Parathyroid adenoma (tissue), 2 donors: ENCODE measurements at regions not wholly inside any gene's neighbourhood (a gene's known extent, or its start where the extent isn't known, plus 50 kb on each side); places are given as distances from the start of the nearest gene placed in this dataset.
"Not testable (repeated sequence)": the region's sequence is repeated elsewhere in the genome, so short reads cannot be mapped to it uniquely, and the experiment has no call there.

Experiments
- H2AFZ ChIP-seq: fragments of 300-600 bp; sonication (generic); one replicate; pipeline ENCODE4 v1.7.0; 2017; ENCODE audit warnings: antibody characterized with exemption, mild to moderate bottlenecking
- H3K27ac ChIP-seq: fragments of 300-600 bp; sonication (generic); one replicate; pipeline ENCODE4 v1.7.0; 2017
- H3K27me3 ChIP-seq: fragments of 300-600 bp; sonication (generic); one replicate; pipeline ENCODE4 v1.7.0; 2017; ENCODE audit warnings: low read length; ENCODE audit not compliant: control insufficient read depth, insufficient read depth
- H3K36me3 ChIP-seq: fragments of 300-600 bp; sonication (generic); one replicate; pipeline ENCODE4 v1.7.0; 2017; ENCODE audit warnings: low read length; ENCODE audit not compliant: control insufficient read depth, insufficient read depth
- H3K4me1 ChIP-seq: fragments of 300-600 bp; sonication (generic); one replicate; pipeline ENCODE4 v1.7.0; 2017; ENCODE audit warnings: control low read depth
- H3K4me2 ChIP-seq: fragments of 300-600 bp; sonication (generic); one replicate; pipeline ENCODE4 v1.7.0; 2017; ENCODE audit warnings: low read length
- H3K4me3 ChIP-seq: fragments of 300-600 bp; sonication (generic); one replicate; pipeline ENCODE4 v1.7.0; 2017; ENCODE audit warnings: low read depth, low read length
- H3K79me2 ChIP-seq: fragments of 300-600 bp; sonication (generic); one replicate; pipeline ENCODE4 v1.7.0; 2017; ENCODE audit warnings: control low read depth
- H3K9ac ChIP-seq: fragments of 300-600 bp; sonication (generic); one replicate; pipeline ENCODE4 v1.7.0; 2017; ENCODE audit warnings: mild to moderate bottlenecking
- H3K9me3 ChIP-seq: fragments of 300-600 bp; sonication (generic); one replicate; pipeline ENCODE4 v1.7.0; 2017; ENCODE audit warnings: low read length; ENCODE audit not compliant: control insufficient read depth
- CTCF ChIP-seq: fragments of 300-600 bp; sonication (generic); IDR thresholded peaks from one replicate; pipeline ENCODE4 v1.7.0; 2017; ENCODE audit warnings: antibody characterized with exemption, mild to moderate bottlenecking
- donor health status: primary hyperparathyroidism.

- TF ChIP-seq CTCF, result no peak
- no peaks in the 10 kb centered on the region for H3K4me1 ChIP-seq
- H3K36me3 ChIP-seq, result no peaks in the 10 kb centered on the region
These were observed 621.3 kb downstream of the ETS1 start for GRCh38 chr11:127965939-127966668.

GRCh38 chr11:127962416-127962815 is 624.9 kb downstream of the ETS1 start:
- H3K27me3 ChIP-seq, result no peaks in the 10 kb centered on the region
- no peak for TF ChIP-seq CTCF

More at GRCh38 chr11:127965939-127966668, 621.3 kb downstream of the ETS1 start:
- Histone ChIP-seq H3K79me2 (no peaks in the 10 kb centered on the region), H3K27ac (no peak overlapping the region), H3K9me3 (no peaks in the 10 kb centered on the region), H3K9ac (no peak overlapping the region), H3K4me2 (no peak overlapping the region), H3K4me3 (no peak overlapping the region), H3K27me3 (no peaks in the 10 kb centered on the region), H2AFZ (no peak overlapping the region)

GRCh38 chr11:127950162-127950561 is 637.2 kb downstream of the ETS1 start:
- Histone ChIP-seq H2AFZ (no peak overlapping the region), H3K9me3 (no peaks in the 10 kb centered on the region), H3K27me3 (no peaks in the 10 kb centered on the region), H3K27ac (no peak overlapping the region), H3K4me2 (no peak overlapping the region), H3K4me1 (no peaks in the 10 kb centered on the region), H3K9ac (no peak overlapping the region), H3K4me3 (no peak overlapping the region), H3K79me2 (no peaks in the 10 kb centered on the region), H3K36me3 (no peaks in the 10 kb centered on the region)
- TF ChIP-seq CTCF, result no peak

More at GRCh38 chr11:127962416-127962815, 624.9 kb downstream of the ETS1 start:
- H3K27ac ChIP-seq, result no peak overlapping the region
- no peaks in the 10 kb centered on the region for H3K4me1 ChIP-seq
- no peak overlapping the region for H3K4me3 ChIP-seq
- no peak overlapping the region for H2AFZ ChIP-seq
- H3K9ac ChIP-seq, result no peak overlapping the region
- no peaks in the 10 kb centered on the region for H3K9me3 ChIP-seq
- no peak overlapping the region for H3K4me2 ChIP-seq
- no peaks in the 10 kb centered on the region for H3K79me2 ChIP-seq
- no peaks in the 10 kb centered on the region for H3K36me3 ChIP-seq

- Histone ChIP-seq H3K9me3 (no peaks in the 10 kb centered on the region), H3K36me3 (no peaks in the 10 kb centered on the region), H3K27me3 (no peaks in the 10 kb centered on the region), H3K27ac (no peak overlapping the region), H3K4me1 (no peaks in the 10 kb centered on the region), H2AFZ (no peak overlapping the region), H3K79me2 (no peaks in the 10 kb centered on the region), H3K4me3 (no peak overlapping the region), H3K4me2 (no peak overlapping the region), H3K9ac (no peak overlapping the region)
- TF ChIP-seq CTCF, result no peak
These were observed 643.6 kb downstream of the ETS1 start for GRCh38 chr11:127943763-127944162.

GRCh38 chr11:127943152-127943551 is 644.2 kb downstream of the ETS1 start:
- no peaks in the 10 kb centered on the region for H3K36me3 ChIP-seq
- no peaks in the 10 kb centered on the region for H3K9me3 ChIP-seq
- H3K79me2 ChIP-seq, result no peaks in the 10 kb centered on the region
- H3K27me3 ChIP-seq, result no peaks in the 10 kb centered on the region
- H3K9ac ChIP-seq, result no peak overlapping the region
- no peak overlapping the region for H3K4me2 ChIP-seq
- no peak overlapping the region for H3K27ac ChIP-seq
- H3K4me1 ChIP-seq, result no peaks in the 10 kb centered on the region
- H2AFZ ChIP-seq, result no peak overlapping the region
- no peak overlapping the region for H3K4me3 ChIP-seq
- TF ChIP-seq CTCF, result no peak

- H3K36me3 ChIP-seq, H3K9ac ChIP-seq: not testable (repeated sequence)
These were observed 645.8 kb downstream of the ETS1 start for GRCh38 chr11:127941554-127941953.

More at GRCh38 chr11:127941554-127941953, 645.8 kb downstream of the ETS1 start:
- not testable (repeated sequence) for H3K9me3 ChIP-seq, H3K79me2 ChIP-seq, H3K27me3 ChIP-seq, H3K4me2 ChIP-seq, H3K4me3 ChIP-seq, H2AFZ ChIP-seq, H3K4me1 ChIP-seq, H3K27ac ChIP-seq
